GM18907 (cell line): ENCODE measurements at regions not wholly inside any gene's neighbourhood (a gene's known extent, or its start where the extent isn't known, plus 50 kb on each side); places are given as distances from the start of the nearest gene placed in this dataset.
"Not testable (repeated sequence)": the region's sequence is repeated elsewhere in the genome, so short reads cannot be mapped to it uniquely, and the experiment has no call there.

Experiments used
- ATAC-seq: cut with Tn5 transposase; IDR thresholded peaks from one replicate; pipeline ENCODE4 v1.9.1; 2021; ENCODE audit warnings: mild to moderate bottlenecking, moderate library complexity; ENCODE audit not compliant: unreplicated experiment

- ATAC-seq, result not testable (repeated sequence)
Observed at GRCh38 chr1:213711833-213712490, 275.8 kb upstream of the PROX1 start.

- ATAC-seq, result no peak
Observed at GRCh38 chr1:213714645-213715044, 273.1 kb upstream of the PROX1 start.

- no peak for ATAC-seq
Observed at GRCh38 chr1:213715182-213715581, 272.6 kb upstream of the PROX1 start.

GRCh38 chr1:213719462-213719861, 268.3 kb upstream of the PROX1 start:
- ATAC-seq, result no peak

DNA sequence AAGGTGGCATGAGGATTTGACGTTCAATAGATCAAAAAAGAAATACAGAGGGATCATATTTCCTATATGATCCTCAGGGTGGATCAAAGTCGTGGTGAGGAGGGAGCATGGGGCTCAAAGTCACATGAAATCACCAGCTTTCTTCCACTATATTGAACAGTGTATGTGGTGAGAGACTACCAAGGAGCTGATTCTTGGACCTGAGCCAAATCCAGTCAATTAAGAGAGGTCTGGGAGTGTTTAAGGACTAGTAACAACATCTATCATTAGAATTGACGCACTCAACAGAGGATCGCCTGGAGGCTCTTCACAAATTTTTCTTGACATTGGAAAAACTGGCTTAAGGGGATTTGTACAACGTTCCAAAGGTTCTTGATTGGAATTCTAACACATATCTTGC, 267.7 kb upstream of the PROX1 start:
- ATAC-seq, result no peak

- ATAC-seq, result no peak
Observed at GRCh38 chr1:213723187-213723586, 264.6 kb upstream of the PROX1 start.

DNA sequence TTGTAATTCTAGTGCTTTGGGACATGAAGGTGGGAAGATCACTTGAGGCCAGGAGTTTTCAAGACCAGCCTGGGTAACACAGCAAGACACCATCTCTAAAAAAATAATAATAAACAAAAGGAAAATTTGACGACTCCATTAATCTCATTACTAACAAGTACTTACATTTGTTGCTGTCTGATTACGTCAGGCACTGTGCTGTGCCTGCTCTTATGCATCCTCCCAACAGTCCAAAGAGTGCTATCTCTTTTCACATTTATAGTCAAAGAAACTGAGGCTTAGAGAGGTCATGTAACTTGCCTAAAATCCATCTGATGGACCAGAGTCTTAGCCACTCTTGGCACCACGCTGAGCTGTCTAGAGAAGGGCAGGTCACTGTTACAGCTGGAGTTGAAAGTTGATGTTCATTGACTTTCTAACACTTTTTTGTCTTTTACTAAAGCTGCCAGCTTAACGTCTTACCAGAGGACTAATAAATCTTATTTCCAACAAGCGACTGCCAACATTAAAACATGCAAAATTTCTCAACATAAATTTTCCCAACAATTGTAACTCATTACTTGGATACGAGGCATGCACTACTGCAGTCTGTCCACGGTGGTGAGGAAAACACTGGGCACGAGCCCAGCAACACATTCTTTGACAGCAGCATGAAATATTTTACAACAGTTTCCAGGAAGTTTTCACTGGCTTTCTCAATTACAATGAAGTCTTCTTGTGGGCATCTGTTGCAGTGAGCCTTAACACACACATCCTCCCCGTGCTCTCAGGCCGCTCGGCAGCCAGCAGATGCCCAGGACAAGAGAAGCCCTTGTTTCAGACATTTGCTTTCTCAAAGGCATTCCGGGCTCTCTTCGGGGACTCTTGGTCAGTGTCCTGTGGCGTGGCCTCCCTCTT, 262.9 kb upstream of the PROX1 start:
- ATAC-seq, result no peak

- ATAC-seq, result no peak
Observed at GRCh38 chr1:213727853-213728592, 259.8 kb upstream of the PROX1 start.

DNA sequence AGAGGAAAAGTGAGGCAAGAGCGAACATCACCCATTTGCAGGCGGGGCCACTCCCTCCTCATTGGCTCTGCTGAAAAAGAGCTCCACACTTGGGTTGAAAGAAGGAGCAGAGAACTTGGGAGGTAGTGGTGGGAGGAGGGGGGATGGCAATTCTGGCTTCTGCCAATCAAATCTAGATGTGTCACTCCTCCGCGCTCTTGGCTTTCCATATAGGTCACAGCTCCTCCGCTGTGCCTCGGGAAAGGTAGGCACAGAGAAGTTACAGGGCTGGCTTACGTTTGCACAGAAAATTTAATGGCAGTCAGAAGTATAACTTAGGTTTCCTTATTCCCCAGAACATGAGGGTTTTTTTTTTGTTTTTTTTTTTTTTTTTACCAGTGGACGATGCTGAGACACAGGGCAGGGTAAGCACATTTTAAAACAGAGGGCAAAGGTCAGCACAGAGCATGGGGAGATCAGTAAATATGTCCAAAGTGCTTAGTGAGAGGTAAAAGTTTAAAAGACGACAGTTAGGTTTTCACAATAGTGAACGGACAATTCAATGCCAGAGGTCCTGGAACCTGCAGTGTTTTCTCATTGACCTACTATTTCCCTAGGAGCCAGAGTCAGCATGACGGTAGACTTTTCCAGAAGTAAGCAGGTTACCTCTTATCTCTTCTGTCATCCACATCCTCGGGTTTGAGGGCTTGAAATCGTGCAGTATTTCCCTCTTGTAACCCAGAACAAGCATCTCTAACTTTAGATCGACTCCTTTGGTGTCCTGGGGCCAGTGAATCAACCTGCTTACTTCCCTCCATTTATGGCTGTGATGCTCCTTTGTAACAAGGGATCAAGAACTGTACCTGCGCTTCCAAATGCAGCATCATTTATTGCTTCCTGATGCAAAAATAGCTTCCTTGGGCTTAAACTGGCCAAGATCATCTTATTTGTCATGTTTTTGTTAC, 258.9 kb upstream of the PROX1 start:
- ATAC-seq, result no peak

DNA sequence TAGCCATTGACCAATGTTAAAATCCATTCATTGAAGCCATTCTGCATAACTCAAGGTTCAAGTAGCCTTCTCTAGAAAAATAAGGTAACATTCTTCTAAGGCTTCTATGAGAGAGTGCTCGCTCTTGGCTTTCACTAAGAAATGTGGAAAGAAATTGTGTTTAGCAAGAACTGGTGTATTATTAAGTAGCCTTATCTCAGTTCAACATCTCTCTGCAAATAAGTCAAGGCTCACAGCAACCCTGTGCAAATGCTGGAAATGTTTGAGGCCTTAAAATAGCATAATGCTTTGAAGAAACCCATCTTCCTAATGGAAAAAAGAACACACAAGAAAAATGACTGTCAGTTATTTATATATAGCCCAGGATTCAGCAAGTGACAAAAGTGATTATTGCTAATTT, 254.1 kb upstream of the PROX1 start:
- no peak for ATAC-seq

- ATAC-seq, result no peak
Observed at GRCh38 chr1:213737398-213738035, 250.3 kb upstream of the PROX1 start.

GRCh38 chr1:213738658-213739057, 249.1 kb upstream of the PROX1 start:
- ATAC-seq, result no peak

GRCh38 chr1:213742992-213743391, 244.8 kb upstream of the PROX1 start:
- no peak for ATAC-seq

GRCh38 chr1:213744780-213745179, 243.0 kb upstream of the PROX1 start:
- no peak for ATAC-seq

GRCh38 chr1:213745451-213745850, 242.3 kb upstream of the PROX1 start:
- ATAC-seq, result no peak

DNA sequence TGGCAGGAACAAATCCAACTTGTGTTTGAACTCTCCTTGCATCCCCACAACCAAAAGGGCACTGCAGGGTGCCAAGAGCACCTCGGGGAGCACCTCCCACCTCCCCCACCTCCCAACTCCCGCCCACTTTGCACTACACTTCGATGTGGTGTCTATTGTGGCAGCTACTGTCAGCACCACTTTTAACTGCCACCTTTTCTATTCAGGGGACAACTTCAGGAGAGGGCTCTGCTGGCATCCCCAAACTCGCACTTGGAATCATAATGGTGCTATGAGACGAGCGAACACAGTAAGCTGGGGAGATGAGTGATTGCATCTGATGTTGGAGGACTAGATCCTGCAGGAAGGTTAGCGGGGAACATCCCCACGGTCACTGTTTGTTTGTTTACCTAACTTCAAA, 238.2 kb upstream of the PROX1 start:
- no peak for ATAC-seq

DNA sequence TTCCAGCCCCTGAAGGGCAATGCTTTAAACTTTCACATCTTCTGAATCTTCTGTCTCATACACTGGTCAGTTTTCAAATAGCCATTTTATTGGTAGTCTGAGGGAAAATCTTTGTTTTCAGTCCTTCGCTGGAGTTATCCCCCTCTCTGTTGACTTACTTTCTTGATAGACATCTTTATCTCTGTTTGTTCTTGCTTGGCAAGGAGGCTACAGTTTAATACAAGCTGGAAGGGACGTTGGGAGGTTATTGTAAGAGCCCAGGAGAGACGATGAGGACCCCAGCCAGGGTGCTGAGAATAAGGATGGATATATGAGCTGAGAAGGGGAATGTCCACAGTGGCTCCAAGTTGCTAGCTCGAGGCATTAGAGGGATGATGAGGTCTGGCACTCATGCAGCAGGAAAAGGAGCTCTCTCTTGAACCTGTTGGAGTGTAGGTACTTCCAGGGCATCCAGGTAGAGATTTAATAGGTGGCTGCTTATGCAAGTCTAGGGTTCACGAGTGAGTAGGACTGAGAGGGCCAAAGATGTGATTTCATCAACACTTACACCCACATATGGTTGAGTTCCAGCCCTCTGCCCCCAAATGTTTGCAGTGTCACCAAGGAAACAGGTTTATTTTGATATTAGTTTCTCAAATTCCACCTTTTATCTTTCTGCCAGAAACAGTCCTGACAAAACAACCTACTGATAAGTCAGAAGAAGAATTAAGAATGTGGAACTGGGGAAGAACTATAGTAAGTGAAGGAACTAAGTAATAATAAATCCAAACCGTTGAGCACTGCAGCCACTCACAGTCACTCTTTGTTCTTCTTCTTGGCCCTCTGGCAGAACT, 237.3 kb upstream of the PROX1 start:
- ATAC-seq, result no peak

GRCh38 chr1:213751064-213751397, 236.7 kb upstream of the PROX1 start:
- ATAC-seq, result no peak
